K562 (cell line): ENCODE measurements at regions not wholly inside any gene's neighbourhood (a gene's known extent, or its start where the extent isn't known, plus 50 kb on each side); places are given as distances from the start of the nearest gene placed in this dataset.

Experiments used
- ATAC-seq: fragments of 200-7000 bp; cut with Tn5 transposase; 3 replicates; pipeline ENCODE4 v1.9.1; 2020; ENCODE audit warnings: moderate library complexity
- BruUV-seq: library from RNA; stranded (reverse); fragments of 400-500 nt; replicated peaks from 2 replicates; lab custom pipeline; 2021; lab: Mats Ljungman, UMichigan
- CTCF ChIA-PET: fragments of 300-600 bp; formaldehyde crosslinking; extraction: SDS; loops from one replicate; lab custom pipeline; 2021; ENCODE audit warnings: low intra/inter-chr PET ratio; lab: Yijun Ruan, JAX
- POLR2A ChIA-PET: fragments of 300-600, 350-650 bp; sonication (Branson Sonifier 250); formaldehyde crosslinking; extraction: SDS; loops from one replicate; lab custom pipeline; 2021; ENCODE audit warnings: antibody characterized with exemption, inconsistent platforms; lab: Yijun Ruan, JAX
- DNase-seq, 4 experiments: peaks; one replicate each; pipeline versions ENCODE4 v3.0.0 to v3.0.0-alpha.2; 2011 to 2018; ENCODE audit warnings: low spot score in 3 of 4, mixed read lengths in 3 of 4; ENCODE audit errors: extremely low read depth in 1 of 4
- FAIRE-seq: peaks from 2 replicates; lab custom pipeline; 2011; peaks lifted over from hg19 to GRCh38; lab: Jason Lieb, UNC
- H2AFZ ChIP-seq: 2 replicates; pipeline ENCODE4 v1.6.0; 2011; ENCODE audit warnings: low read depth, low read length, control low read depth, inconsistent platforms
- H3K27ac ChIP-seq: fragments of 200-600 bp; 3 replicates; pipeline ENCODE4 v1.8.0; 2011; ENCODE audit warnings: low read depth, mild to moderate bottlenecking, control low read depth, inconsistent platforms, low read length, moderate library complexity, mixed read lengths; ENCODE audit errors: extremely low read depth
- H3K27me3 ChIP-seq, 2 experiments: fragments of 300-600 bp in 1 of 2; 2 replicates in 1 of 2; 3 replicates in 1 of 2; pipeline versions ENCODE4 v1.6.0 to v1.8.0; 2011; ENCODE audit warnings: inconsistent platforms in 2 of 2, low read length in 2 of 2, mild to moderate bottlenecking in 1 of 2, mixed read lengths in 1 of 2, moderate library complexity in 1 of 2; ENCODE audit not compliant: control insufficient read depth in 2 of 2, insufficient read depth in 2 of 2
- H3K36me3 ChIP-seq: fragments of 300-600 bp; 3 replicates; pipeline ENCODE4 v1.8.0; 2011; ENCODE audit warnings: mild to moderate bottlenecking, low read length, inconsistent platforms; ENCODE audit not compliant: control insufficient read depth, insufficient read depth
- H3K4me1 ChIP-seq, 2 experiments: fragments of 200-600 bp in 1 of 2; replicated peaks in 1 of 2; 2 replicates in 1 of 2; 3 replicates in 1 of 2; pipeline versions ENCODE4 v1.5.1 to v1.8.0; 2011; ENCODE audit warnings: inconsistent platforms in 2 of 2, low read length in 2 of 2, mild to moderate bottlenecking in 1 of 2, mixed read lengths in 1 of 2, moderate library complexity in 1 of 2; ENCODE audit not compliant: control insufficient read depth in 2 of 2, insufficient read depth in 2 of 2
- H3K4me2 ChIP-seq: 2 replicates; pipeline ENCODE4 v1.6.1; 2011; ENCODE audit warnings: low read length, control low read depth, inconsistent platforms, mixed read lengths; ENCODE audit not compliant: insufficient read depth
- H3K4me3 ChIP-seq: fragments of 200-600 bp; sonication (generic), shearing (Covaris generic); 2 replicates; pipeline ENCODE4 v1.5.1; 2016; ENCODE audit warnings: control low read depth, inconsistent platforms
- H3K79me2 ChIP-seq: fragments of 200-600 bp; 3 replicates; pipeline ENCODE4 v1.8.0; 2011; ENCODE audit warnings: low read length, inconsistent platforms; ENCODE audit not compliant: control insufficient read depth, insufficient read depth
- H3K9ac ChIP-seq, 2 experiments: 2 replicates each; pipeline versions ENCODE4 v1.6.0 to v1.6.1; 2011; ENCODE audit warnings: low read depth in 2 of 2, low read length in 2 of 2, control low read depth in 1 of 2, inconsistent platforms in 1 of 2, mild to moderate bottlenecking in 1 of 2, mixed read lengths in 1 of 2; ENCODE audit not compliant: insufficient read depth in 1 of 2
- H3K9me1 ChIP-seq: one replicate; pipeline ENCODE4 v1.6.0; 2011; ENCODE audit warnings: inconsistent platforms, mild to moderate bottlenecking, low read length, moderate library complexity; ENCODE audit not compliant: control insufficient read depth, insufficient read depth
- H3K9me3 ChIP-seq: replicated peaks from 2 replicates; pipeline ENCODE4 v1.5.1; 2011; ENCODE audit warnings: low read depth, low read length, inconsistent platforms; ENCODE audit not compliant: control insufficient read depth, insufficient read depth
- H4K20me1 ChIP-seq: replicated peaks from 2 replicates; pipeline ENCODE4 v1.6.1; 2011; ENCODE audit warnings: low read length, inconsistent platforms, mixed read lengths; ENCODE audit not compliant: control insufficient read depth, insufficient read depth
- CEBPG ChIP-seq, 3 experiments: fragments of 200-800 bp in 1 of 3; sonication (Bioruptor generic) in 1 of 3; sonication (generic) in 1 of 3; formaldehyde crosslinking in 1 of 3; IDR thresholded peaks in 2 of 3; conservative IDR thresholded peaks in 1 of 3; 2 replicates each; pipeline versions ENCODE4 v1.6.1 to v1.8.0; 2016 to 2022; ENCODE audit warnings: missing compliant biosample characterization in 2 of 3, missing genetic modification characterization in 2 of 3, mild to moderate bottlenecking in 1 of 3, missing genetic modification reagents in 1 of 3
- KLF16 ChIP-seq: IDR thresholded peaks from 2 replicates; pipeline ENCODE4 v1.6.1; 2016; ENCODE audit warnings: antibody characterized with exemption
- NCOA1 ChIP-seq: fragments of 450-650 bp; IDR thresholded peaks from 2 replicates; pipeline ENCODE4 v1.6.1; 2016; ENCODE audit warnings: low read depth
- NEUROD1 ChIP-seq: fragments of 150-350 bp; IDR thresholded peaks from 2 replicates; pipeline ENCODE4 v1.6.1; 2014; ENCODE audit warnings: borderline replicate concordance, low read length, low read depth; ENCODE audit not compliant: partially characterized antibody
- RAD21 ChIP-seq, 2 experiments: fragments of 250-450 bp in 1 of 2; fragments of 450-650 bp in 1 of 2; sonication (Bioruptor Pico) in 1 of 2; formaldehyde crosslinking in 1 of 2; IDR thresholded peaks in 1 of 2; conservative IDR thresholded peaks in 1 of 2; 2 replicates each; pipeline versions ENCODE4 v1.4.0 to v1.8.0; 2020 to 2022; ENCODE audit warnings: mild to moderate bottlenecking in 2 of 2, moderate library complexity in 1 of 2
- TRIM24 ChIP-seq, 2 experiments: fragments of 450-650 bp; IDR thresholded peaks; 2 replicates each; pipeline ENCODE4 v1.6.1; 2016
- WGBS: fragments of 100-300 bp; shearing (Covaris generic); methylation state at CpG from one replicate; pipeline ENCODE4 v1.1.6; 2016; ENCODE audit warnings: low coverage, mixed read lengths; ENCODE audit not compliant: insufficient coverage; ENCODE audit errors: missing lambda C conversion rate; 5-methylcytosine and 5-hydroxymethylcytosine counted together
- in situ Hi-C: fragments of 300-500 bp; cut with MboI; formaldehyde crosslinking; loops from 4 replicates; pipeline ENCODE4 v1.15.0; 2018; ENCODE audit warnings: inconsistent platforms, mixed read lengths
- intact Hi-C: fragments of 100-400 bp; cut with micrococcal nuclease; formaldehyde crosslinking; loops from 2 replicates; pipeline ENCODE4 v1.14.2; 2022
- TF ChIP-seq, protein P1 (sequence below): fragments of 450-650 bp; IDR thresholded peaks from 2 replicates; pipeline ENCODE4 v1.6.1; 2017; ENCODE audit warnings: antibody characterized with exemption, mild to moderate bottlenecking
- TF ChIP-seq, protein P2 (sequence below): fragments of 250-450 bp; sonication (Bioruptor Pico); IDR thresholded peaks from 2 replicates; pipeline ENCODE4 v1.9.0; 2021; ENCODE audit warnings: mild to moderate bottlenecking, inconsistent platforms

DNA sequence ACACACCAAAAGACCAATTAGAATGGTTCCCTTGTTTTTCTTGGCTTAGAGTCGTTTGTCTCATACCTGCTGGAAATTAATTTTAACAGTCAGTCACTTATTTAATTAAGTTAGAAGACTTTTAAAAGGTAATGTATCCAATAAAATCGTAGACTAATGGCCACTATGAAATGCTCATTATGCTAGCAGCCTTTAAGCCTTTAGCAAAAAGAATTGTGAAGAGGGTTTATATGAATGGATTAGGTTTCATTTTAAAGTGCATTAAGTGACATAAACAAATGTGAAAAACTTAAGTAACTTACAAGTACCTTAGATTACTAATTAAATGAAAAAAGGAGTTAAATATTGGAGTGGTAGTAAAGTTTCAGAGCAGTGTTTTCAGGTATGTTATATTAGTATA is 139.6 kb downstream of the RXFP2 start:
- H2AFZ ChIP-seq: no peak overlapping the region
- H3K27ac ChIP-seq: no peak overlapping the region
- H3K4me3 ChIP-seq: no peak overlapping the region
- FAIRE-seq: no peak
- no peak overlapping the region for H3K4me2 ChIP-seq
- no peak overlapping the region for H3K9ac ChIP-seq
- ATAC-seq: no peak
- POLR2A ChIA-PET: no interaction called here
- BruUV-seq: no TSS peak
- H3K9me1 ChIP-seq: no peaks in the 10 kb centered on the region
- intact Hi-C loops: no loop called here
- CTCF ChIA-PET: no interaction called here
- WGBS: 0% methylated on average over 2 of the region's 2 CpGs
- H3K9me3 ChIP-seq: no peaks in the 10 kb centered on the region
- H3K4me1 ChIP-seq: no peaks in the 10 kb centered on the region
- H4K20me1 ChIP-seq: no peaks in the 10 kb centered on the region
- no peak for DNase-seq
- H3K36me3 ChIP-seq: no peaks in the 10 kb centered on the region
- no peaks in the 10 kb centered on the region for H3K27me3 ChIP-seq
- no peaks in the 10 kb centered on the region for H3K79me2 ChIP-seq
- in situ Hi-C loops: no loop called here
- no peak for TF ChIP-seq KLF16
- TF ChIP-seq, all 486 proteins: peak for 0

DNA sequence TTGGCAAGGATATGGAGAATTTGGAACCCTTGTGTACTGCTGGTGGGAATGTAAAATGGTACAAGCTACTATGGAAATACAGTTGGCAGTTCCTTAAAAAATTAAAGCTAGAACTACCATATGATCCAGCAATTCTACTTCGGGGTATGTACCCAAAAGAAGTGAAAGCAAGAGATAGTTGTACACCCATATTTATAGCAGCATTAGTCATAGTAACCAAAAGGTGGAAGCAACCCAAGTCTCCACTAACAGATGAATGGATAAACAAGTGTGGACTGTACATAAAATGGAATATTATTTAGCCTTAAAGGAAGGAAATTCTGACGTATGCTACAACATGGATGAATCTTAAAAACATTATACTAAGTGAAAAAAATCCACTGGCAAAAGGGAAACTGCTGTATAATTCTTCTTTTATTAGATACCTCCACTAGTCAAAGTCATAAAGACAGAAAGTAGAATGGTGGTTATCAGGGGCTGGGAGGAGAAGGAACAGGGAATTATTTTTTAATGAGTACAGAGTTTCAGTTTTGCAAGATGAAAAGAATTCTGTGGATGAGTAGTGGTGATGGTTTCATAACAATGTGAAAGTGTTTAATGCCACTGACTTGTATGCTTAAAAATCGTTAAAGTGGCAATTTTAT is 141.6 kb downstream of the RXFP2 start:
- Histone ChIP-seq H3K9me3 (no peaks in the 10 kb centered on the region), H3K9me1 (no peaks in the 10 kb centered on the region), H3K79me2 (no peaks in the 10 kb centered on the region), H4K20me1 (no peaks in the 10 kb centered on the region), H3K4me3 (no peak overlapping the region), H3K4me2 (no peak overlapping the region), H2AFZ (no peak overlapping the region), H3K27ac (no peak overlapping the region), H3K4me1 (no peaks in the 10 kb centered on the region), H3K36me3 (no peaks in the 10 kb centered on the region), H3K27me3 (no peaks in the 10 kb centered on the region), H3K9ac (no peak overlapping the region)
- POLR2A ChIA-PET: no interaction called here
- DNase-seq (no peak), FAIRE-seq (no peak), ATAC-seq (no peak)
- TF ChIP-seq NEUROD1: no peak
- TF ChIP-seq NCOA1: no peak
- TF ChIP-seq, protein P1, sequence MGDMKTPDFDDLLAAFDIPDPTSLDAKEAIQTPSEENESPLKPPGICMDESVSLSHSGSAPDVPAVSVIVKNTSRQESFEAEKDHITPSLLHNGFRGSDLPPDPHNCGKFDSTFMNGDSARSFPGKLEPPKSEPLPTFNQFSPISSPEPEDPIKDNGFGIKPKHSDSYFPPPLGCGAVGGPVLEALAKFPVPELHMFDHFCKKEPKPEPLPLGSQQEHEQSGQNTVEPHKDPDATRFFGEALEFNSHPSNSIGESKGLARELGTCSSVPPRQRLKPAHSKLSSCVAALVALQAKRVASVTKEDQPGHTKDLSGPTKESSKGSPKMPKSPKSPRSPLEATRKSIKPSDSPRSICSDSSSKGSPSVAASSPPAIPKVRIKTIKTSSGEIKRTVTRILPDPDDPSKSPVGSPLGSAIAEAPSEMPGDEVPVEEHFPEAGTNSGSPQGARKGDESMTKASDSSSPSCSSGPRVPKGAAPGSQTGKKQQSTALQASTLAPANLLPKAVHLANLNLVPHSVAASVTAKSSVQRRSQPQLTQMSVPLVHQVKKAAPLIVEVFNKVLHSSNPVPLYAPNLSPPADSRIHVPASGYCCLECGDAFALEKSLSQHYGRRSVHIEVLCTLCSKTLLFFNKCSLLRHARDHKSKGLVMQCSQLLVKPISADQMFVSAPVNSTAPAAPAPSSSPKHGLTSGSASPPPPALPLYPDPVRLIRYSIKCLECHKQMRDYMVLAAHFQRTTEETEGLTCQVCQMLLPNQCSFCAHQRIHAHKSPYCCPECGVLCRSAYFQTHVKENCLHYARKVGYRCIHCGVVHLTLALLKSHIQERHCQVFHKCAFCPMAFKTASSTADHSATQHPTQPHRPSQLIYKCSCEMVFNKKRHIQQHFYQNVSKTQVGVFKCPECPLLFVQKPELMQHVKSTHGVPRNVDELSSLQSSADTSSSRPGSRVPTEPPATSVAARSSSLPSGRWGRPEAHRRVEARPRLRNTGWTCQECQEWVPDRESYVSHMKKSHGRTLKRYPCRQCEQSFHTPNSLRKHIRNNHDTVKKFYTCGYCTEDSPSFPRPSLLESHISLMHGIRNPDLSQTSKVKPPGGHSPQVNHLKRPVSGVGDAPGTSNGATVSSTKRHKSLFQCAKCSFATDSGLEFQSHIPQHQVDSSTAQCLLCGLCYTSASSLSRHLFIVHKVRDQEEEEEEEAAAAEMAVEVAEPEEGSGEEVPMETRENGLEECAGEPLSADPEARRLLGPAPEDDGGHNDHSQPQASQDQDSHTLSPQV: no peak
- no peak for TF ChIP-seq RAD21 (CRISPR knock-in tag; conservative IDR thresholded peaks at IDR 0.05 in 1 of 2, IDR thresholded peaks at IDR 0.05 in 1 of 2)
- no peak for TF ChIP-seq TRIM24 (IDR thresholded peaks at IDR 0.05)
- TF ChIP-seq, protein P2, sequence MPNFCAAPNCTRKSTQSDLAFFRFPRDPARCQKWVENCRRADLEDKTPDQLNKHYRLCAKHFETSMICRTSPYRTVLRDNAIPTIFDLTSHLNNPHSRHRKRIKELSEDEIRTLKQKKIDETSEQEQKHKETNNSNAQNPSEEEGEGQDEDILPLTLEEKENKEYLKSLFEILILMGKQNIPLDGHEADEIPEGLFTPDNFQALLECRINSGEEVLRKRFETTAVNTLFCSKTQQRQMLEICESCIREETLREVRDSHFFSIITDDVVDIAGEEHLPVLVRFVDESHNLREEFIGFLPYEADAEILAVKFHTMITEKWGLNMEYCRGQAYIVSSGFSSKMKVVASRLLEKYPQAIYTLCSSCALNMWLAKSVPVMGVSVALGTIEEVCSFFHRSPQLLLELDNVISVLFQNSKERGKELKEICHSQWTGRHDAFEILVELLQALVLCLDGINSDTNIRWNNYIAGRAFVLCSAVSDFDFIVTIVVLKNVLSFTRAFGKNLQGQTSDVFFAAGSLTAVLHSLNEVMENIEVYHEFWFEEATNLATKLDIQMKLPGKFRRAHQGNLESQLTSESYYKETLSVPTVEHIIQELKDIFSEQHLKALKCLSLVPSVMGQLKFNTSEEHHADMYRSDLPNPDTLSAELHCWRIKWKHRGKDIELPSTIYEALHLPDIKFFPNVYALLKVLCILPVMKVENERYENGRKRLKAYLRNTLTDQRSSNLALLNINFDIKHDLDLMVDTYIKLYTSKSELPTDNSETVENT: no peak
- no peak for TF ChIP-seq CEBPG (CRISPR knock-in tag; IDR thresholded peaks at IDR 0.05)
- no peak for TF ChIP-seq CEBPG (tag; conservative IDR thresholded peaks at IDR 0.05 in 1 of 2, IDR thresholded peaks at IDR 0.05 in 1 of 2)
- BruUV-seq: no TSS peak
- in situ Hi-C loops: no loop called here
- intact Hi-C loops: no loop called here
- CTCF ChIA-PET: no interaction called here
- WGBS: 0% methylated on average over 3 of the region's 3 CpGs
